A673 (cell line): ENCODE measurements at regions not wholly inside any gene's neighbourhood (a gene's known extent, or its start where the extent isn't known, plus 50 kb on each side); places are given as distances from the start of the nearest gene placed in this dataset.

Experiments used
- BruUV-seq: library from RNA; stranded (reverse); fragments of 400-500 nt; replicated peaks from 2 replicates; lab custom pipeline; 2021; lab: Mats Ljungman, UMichigan
- CTCF ChIA-PET: fragments of 300-600 bp; sonication (Branson Sonifier 250); formaldehyde crosslinking; loops from one replicate; lab custom pipeline; 2022; ENCODE audit warnings: antibody characterized with exemption; lab: Charles Lee
- POLR2A ChIA-PET: fragments of 300-600 bp; sonication (Branson Sonifier 250); formaldehyde crosslinking; loops from one replicate; lab custom pipeline; 2022; ENCODE audit warnings: antibody characterized with exemption; ENCODE audit not compliant: low non-redundant PET; lab: Charles Lee
- DNase-seq: peaks from one replicate; pipeline ENCODE4 v3.0.0-alpha.2; 2015; ENCODE audit warnings: low spot score
- H3K27ac ChIP-seq: fragments of 200-600 bp; sonication (generic); 2 replicates; pipeline ENCODE4 v1.5.1; 2016; ENCODE audit warnings: mixed run types, low read depth, mild to moderate bottlenecking, mixed read lengths, antibody characterized with exemption, low read length; ENCODE audit not compliant: poor library complexity, severe bottlenecking
- H3K27me3 ChIP-seq: fragments of 200-600 bp; sonication (generic); replicated peaks from 2 replicates; pipeline ENCODE4 v1.6.1; 2017; ENCODE audit warnings: mixed run types, low read depth, mild to moderate bottlenecking, mixed read lengths, antibody characterized with exemption, low read length; ENCODE audit not compliant: insufficient read depth, poor library complexity
- H3K36me3 ChIP-seq: fragments of 200-600 bp; sonication (generic); 2 replicates; pipeline ENCODE4 v1.6.1; 2016; ENCODE audit warnings: mixed run types, mild to moderate bottlenecking, mixed read lengths, antibody characterized with exemption, low read length; ENCODE audit not compliant: insufficient read depth, poor library complexity, severe bottlenecking
- H3K4me1 ChIP-seq: fragments of 200-600 bp; sonication (generic); 2 replicates; pipeline ENCODE4 v1.6.1; 2017; ENCODE audit warnings: mixed run types, mild to moderate bottlenecking, mixed read lengths, antibody characterized with exemption, low read length; ENCODE audit not compliant: insufficient read depth, poor library complexity, severe bottlenecking
- H3K4me3 ChIP-seq: fragments of 200-600 bp; sonication (generic); 2 replicates; pipeline ENCODE4 v1.5.1; 2016; ENCODE audit warnings: low read depth, mixed run types, mild to moderate bottlenecking, mixed read lengths, low read length; ENCODE audit not compliant: poor library complexity, severe bottlenecking
- H3K9me3 ChIP-seq: fragments of 200-600 bp; sonication (generic); 2 replicates; pipeline ENCODE4 v1.6.1; 2016; ENCODE audit warnings: mixed run types, low read depth, mild to moderate bottlenecking, mixed read lengths, antibody characterized with exemption, low read length; ENCODE audit not compliant: poor library complexity, severe bottlenecking
- EZH2 ChIP-seq: fragments of 200-600 bp; sonication (generic); IDR thresholded peaks from 2 replicates; pipeline ENCODE4 v1.6.1; 2017; ENCODE audit warnings: borderline replicate concordance, low read depth, mild to moderate bottlenecking, mixed read lengths, antibody characterized with exemption, low read length; ENCODE audit not compliant: poor library complexity, severe bottlenecking
- intact Hi-C: fragments of 100-400 bp; cut with micrococcal nuclease; formaldehyde crosslinking; loops from one replicate; pipeline ENCODE4 v1.10.0; 2022; ENCODE audit not compliant: unreplicated experiment
- TF ChIP-seq, protein P1 (sequence below): fragments of 300-800, 200-600 bp; sonication (generic); conservative IDR thresholded peaks from 2 replicates; pipeline ENCODE4 v1.5.1; 2017; ENCODE audit warnings: low read depth, mild to moderate bottlenecking, antibody characterized with exemption, low read length, moderate library complexity, mixed read lengths

DNA sequence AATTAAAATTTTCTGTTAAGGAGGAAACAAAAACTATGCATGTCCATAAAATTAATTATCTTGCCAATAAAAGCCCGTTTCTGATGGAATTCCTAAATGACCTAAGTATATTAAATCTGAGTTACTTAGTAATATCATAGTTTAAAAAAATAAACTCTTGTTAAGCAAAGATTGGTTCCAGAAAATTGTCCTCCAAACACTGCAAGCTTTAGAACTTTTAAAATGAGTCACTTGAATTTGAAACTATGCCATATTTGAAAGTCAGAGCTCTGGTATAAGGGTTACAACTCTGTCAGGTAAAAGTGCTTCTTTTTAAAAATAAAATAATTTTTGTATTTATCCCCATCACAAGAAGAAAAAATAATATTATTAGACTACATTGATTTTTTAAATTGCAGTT is 409.5 kb downstream of the PLPP3 start:
- CTCF ChIA-PET, result no interaction called here
- Histone ChIP-seq H3K27ac (no peak overlapping the region), H3K27me3 (no peaks in the 10 kb centered on the region), H3K36me3 (no peaks in the 10 kb centered on the region), H3K9me3 (no peaks in the 10 kb centered on the region), H3K4me1 (no peaks in the 10 kb centered on the region), H3K4me3 (no peak overlapping the region)
- POLR2A ChIA-PET, result no interaction called here
- no peak for TF ChIP-seq EZH2
- intact Hi-C loops, result no loop called here
- no TSS peak for BruUV-seq
- no peak for DNase-seq

DNA sequence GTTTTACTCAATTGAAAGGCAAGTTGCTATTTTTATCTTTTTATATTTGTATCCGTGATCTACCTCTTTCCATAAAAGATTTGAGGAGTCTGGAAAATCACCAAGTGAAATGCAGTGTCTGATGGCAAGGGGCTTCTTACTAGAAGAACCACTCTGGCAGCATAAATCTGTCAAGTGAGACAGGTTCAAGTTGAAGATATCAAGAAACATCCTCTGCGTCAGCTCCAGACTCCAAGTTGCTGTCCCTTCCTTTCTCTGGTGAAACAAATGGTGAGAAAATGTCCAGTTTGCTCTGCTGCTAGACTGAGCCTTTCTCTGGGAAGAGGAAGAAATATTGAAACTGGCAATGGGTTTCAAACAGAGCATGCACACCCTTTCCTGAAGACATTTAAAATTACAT is 411.2 kb downstream of the PLPP3 start:
- Histone ChIP-seq H3K4me1 (no peaks in the 10 kb centered on the region), H3K4me3 (no peak overlapping the region), H3K9me3 (no peaks in the 10 kb centered on the region), H3K27me3 (no peaks in the 10 kb centered on the region), H3K27ac (no peak overlapping the region), H3K36me3 (no peaks in the 10 kb centered on the region)
- BruUV-seq, result no TSS peak
- POLR2A ChIA-PET, result no interaction called here
- intact Hi-C loops, result no loop called here
- no peak for TF ChIP-seq EZH2
- TF ChIP-seq, protein P1, sequence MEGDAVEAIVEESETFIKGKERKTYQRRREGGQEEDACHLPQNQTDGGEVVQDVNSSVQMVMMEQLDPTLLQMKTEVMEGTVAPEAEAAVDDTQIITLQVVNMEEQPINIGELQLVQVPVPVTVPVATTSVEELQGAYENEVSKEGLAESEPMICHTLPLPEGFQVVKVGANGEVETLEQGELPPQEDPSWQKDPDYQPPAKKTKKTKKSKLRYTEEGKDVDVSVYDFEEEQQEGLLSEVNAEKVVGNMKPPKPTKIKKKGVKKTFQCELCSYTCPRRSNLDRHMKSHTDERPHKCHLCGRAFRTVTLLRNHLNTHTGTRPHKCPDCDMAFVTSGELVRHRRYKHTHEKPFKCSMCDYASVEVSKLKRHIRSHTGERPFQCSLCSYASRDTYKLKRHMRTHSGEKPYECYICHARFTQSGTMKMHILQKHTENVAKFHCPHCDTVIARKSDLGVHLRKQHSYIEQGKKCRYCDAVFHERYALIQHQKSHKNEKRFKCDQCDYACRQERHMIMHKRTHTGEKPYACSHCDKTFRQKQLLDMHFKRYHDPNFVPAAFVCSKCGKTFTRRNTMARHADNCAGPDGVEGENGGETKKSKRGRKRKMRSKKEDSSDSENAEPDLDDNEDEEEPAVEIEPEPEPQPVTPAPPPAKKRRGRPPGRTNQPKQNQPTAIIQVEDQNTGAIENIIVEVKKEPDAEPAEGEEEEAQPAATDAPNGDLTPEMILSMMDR, result no peak
- DNase-seq, result no peak
- CTCF ChIA-PET, result no interaction called here

DNA sequence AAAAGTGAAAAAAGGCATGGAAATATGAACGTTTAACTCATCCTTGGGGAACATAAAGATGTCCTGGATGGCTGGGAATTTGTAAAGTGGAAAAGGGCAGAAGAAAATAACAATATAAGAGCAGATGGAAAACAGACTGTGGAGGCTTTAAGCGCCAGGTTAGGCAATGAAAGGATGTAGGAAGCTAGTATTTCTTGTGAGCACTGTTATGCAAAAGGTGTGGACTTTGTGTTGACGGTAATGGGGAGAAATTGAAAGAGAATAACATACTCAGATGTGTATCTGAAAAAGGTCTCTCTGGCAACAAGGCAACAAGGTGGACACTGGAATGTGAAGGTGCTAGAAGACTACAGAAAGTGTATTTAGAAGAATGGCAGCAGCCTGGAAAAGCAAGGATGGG is 411.8 kb downstream of the PLPP3 start:
- TF ChIP-seq EZH2, result no peak
- TF ChIP-seq, protein P1, result no peak
- H3K36me3 ChIP-seq, result no peaks in the 10 kb centered on the region
- BruUV-seq, result no TSS peak
- intact Hi-C loops, result no loop called here
- no peaks in the 10 kb centered on the region for H3K4me1 ChIP-seq
- H3K9me3 ChIP-seq, result no peaks in the 10 kb centered on the region
- no peak overlapping the region for H3K4me3 ChIP-seq
- H3K27ac ChIP-seq, result no peak overlapping the region
- no peak for DNase-seq
- no peaks in the 10 kb centered on the region for H3K27me3 ChIP-seq
- POLR2A ChIA-PET, result no interaction called here
- CTCF ChIA-PET, result no interaction called here

DNA sequence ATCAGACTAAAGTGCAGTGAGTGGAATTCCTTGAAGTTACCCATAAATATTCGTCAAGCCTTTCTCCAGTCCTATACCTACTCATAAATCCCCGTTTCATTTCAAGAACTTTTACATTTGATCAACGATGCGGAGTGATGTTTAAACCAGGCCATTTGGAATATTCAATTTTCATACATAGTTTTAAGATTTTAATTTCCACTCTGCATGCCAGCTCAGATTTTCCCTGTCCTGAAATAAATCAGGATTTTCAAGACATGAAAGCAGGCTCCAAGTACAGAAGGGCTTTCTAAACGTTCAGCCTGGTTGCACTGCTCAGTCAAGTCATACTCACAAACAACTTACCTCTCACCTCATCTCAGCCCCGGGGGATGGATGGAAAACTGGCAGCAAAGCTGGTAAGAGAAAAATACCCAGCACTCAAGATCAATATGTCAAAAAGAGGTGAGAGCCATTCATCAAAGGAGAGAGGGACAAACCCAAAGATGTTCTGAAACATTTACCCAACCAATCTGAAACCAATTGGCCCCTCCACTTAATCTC is 418.5 kb downstream of the PLPP3 start:
- intact Hi-C loops, result no loop called here
- no peaks in the 10 kb centered on the region for H3K4me1 ChIP-seq
- no peaks in the 10 kb centered on the region for H3K9me3 ChIP-seq
- H3K36me3 ChIP-seq, result no peaks in the 10 kb centered on the region
- no peak overlapping the region for H3K27ac ChIP-seq
- H3K27me3 ChIP-seq, result no peaks in the 10 kb centered on the region
- POLR2A ChIA-PET, result no interaction called here
- DNase-seq, result no peak
- H3K4me3 ChIP-seq, result no peak overlapping the region
- CTCF ChIA-PET, result no interaction called here
- TF ChIP-seq, protein P1, result no peak
- TF ChIP-seq EZH2, result no peak
- BruUV-seq, result no TSS peak
